ENCODE measurements at regions not wholly inside any gene's neighbourhood (a gene's known extent, or its start where the extent isn't known, plus 50 kb on each side); places are given as distances from the start of the nearest gene placed in this dataset.

- H3K4me3 ChIP-seq (ENCODE audit: low read depth in 1 of 2, low read length in 2 of 2), result no peak overlapping the region
- no peaks in the 10 kb centered on the region for H3K27me3 ChIP-seq (ENCODE audit: low read depth, low read length)
- no peaks in the 10 kb centered on the region for H3K36me3 ChIP-seq (ENCODE audit: control insufficient read depth in 1 of 2, insufficient read depth in 2 of 2, low read length in 2 of 2)
- H3K27ac ChIP-seq (ENCODE audit: low read length), result no peak overlapping the region
- H3K9me3 ChIP-seq (ENCODE audit: control insufficient read depth in 1 of 2, low read length in 2 of 2), result no peaks in the 10 kb centered on the region
- no peaks in the 10 kb centered on the region for H3K4me1 ChIP-seq (ENCODE audit: control insufficient read depth in 1 of 2, insufficient read depth in 2 of 2, low read length in 2 of 2)
Observed at GRCh38 chr5:92761585-92761984, 819.4 kb downstream of the NR2F1-AS1 start.

- no peaks in the 10 kb centered on the region for H3K27me3 ChIP-seq (ENCODE audit: low read depth, low read length)
- H3K36me3 ChIP-seq (ENCODE audit: control insufficient read depth in 1 of 2, insufficient read depth in 2 of 2, low read length in 2 of 2), result no peaks in the 10 kb centered on the region
- H3K27ac ChIP-seq (ENCODE audit: low read length), result no peak overlapping the region
- no peaks in the 10 kb centered on the region for H3K9me3 ChIP-seq (ENCODE audit: control insufficient read depth in 1 of 2, low read length in 2 of 2)
- no peaks in the 10 kb centered on the region for H3K4me1 ChIP-seq (ENCODE audit: control insufficient read depth in 1 of 2, insufficient read depth in 2 of 2, low read length in 2 of 2)
- no peak overlapping the region for H3K4me3 ChIP-seq (ENCODE audit: low read depth in 1 of 2, low read length in 2 of 2)
Observed at GRCh38 chr5:92760550-92760949, 820.5 kb downstream of the NR2F1-AS1 start.

- H3K27me3 ChIP-seq (ENCODE audit: low read depth, low read length), result no peaks in the 10 kb centered on the region
- H3K9me3 ChIP-seq (ENCODE audit: control insufficient read depth in 1 of 2, low read length in 2 of 2), result no peaks in the 10 kb centered on the region
- H3K36me3 ChIP-seq (ENCODE audit: control insufficient read depth in 1 of 2, insufficient read depth in 2 of 2, low read length in 2 of 2), result no peaks in the 10 kb centered on the region
- H3K4me3 ChIP-seq (ENCODE audit: low read depth in 1 of 2, low read length in 2 of 2), result no peak overlapping the region
- H3K4me1 ChIP-seq (ENCODE audit: control insufficient read depth in 1 of 2, insufficient read depth in 2 of 2, low read length in 2 of 2), result no peaks in the 10 kb centered on the region
- H3K27ac ChIP-seq (ENCODE audit: low read length), result no peak overlapping the region
Observed at GRCh38 chr5:92758552-92758951, 822.5 kb downstream of the NR2F1-AS1 start.

- no peaks in the 10 kb centered on the region for H3K9me3 ChIP-seq (ENCODE audit: control insufficient read depth in 1 of 2, low read length in 2 of 2)
- no peaks in the 10 kb centered on the region for H3K36me3 ChIP-seq (ENCODE audit: control insufficient read depth in 1 of 2, insufficient read depth in 2 of 2, low read length in 2 of 2)
- H3K27me3 ChIP-seq (ENCODE audit: low read depth, low read length), result no peaks in the 10 kb centered on the region
- H3K4me1 ChIP-seq (ENCODE audit: control insufficient read depth in 1 of 2, insufficient read depth in 2 of 2, low read length in 2 of 2), result no peaks in the 10 kb centered on the region
- no peak overlapping the region for H3K4me3 ChIP-seq (ENCODE audit: low read depth in 1 of 2, low read length in 2 of 2)
- no peak overlapping the region for H3K27ac ChIP-seq (ENCODE audit: low read length)
Observed at GRCh38 chr5:92749943-92750342, 831.1 kb downstream of the NR2F1-AS1 start.

GRCh38 chr5:92748072-92748676, 832.8 kb downstream of the NR2F1-AS1 start:
- no peaks in the 10 kb centered on the region for H3K36me3 ChIP-seq (ENCODE audit: control insufficient read depth in 1 of 2, insufficient read depth in 2 of 2, low read length in 2 of 2)
- H3K27ac ChIP-seq (ENCODE audit: low read length), result no peak overlapping the region
- H3K9me3 ChIP-seq (ENCODE audit: control insufficient read depth in 1 of 2, low read length in 2 of 2), result no peaks in the 10 kb centered on the region
- H3K27me3 ChIP-seq (ENCODE audit: low read depth, low read length), result no peaks in the 10 kb centered on the region
- H3K4me1 ChIP-seq (ENCODE audit: control insufficient read depth in 1 of 2, insufficient read depth in 2 of 2, low read length in 2 of 2), result no peaks in the 10 kb centered on the region
- H3K4me3 ChIP-seq (ENCODE audit: low read depth in 1 of 2, low read length in 2 of 2), result no peak overlapping the region

GRCh38 chr5:92741906-92742305, 839.1 kb downstream of the NR2F1-AS1 start:
- Histone ChIP-seq H3K36me3 (ENCODE audit: control insufficient read depth in 1 of 2, insufficient read depth in 2 of 2, low read length in 2 of 2) (no peaks in the 10 kb centered on the region), H3K4me1 (ENCODE audit: control insufficient read depth in 1 of 2, insufficient read depth in 2 of 2, low read length in 2 of 2) (no peaks in the 10 kb centered on the region), H3K9me3 (ENCODE audit: control insufficient read depth in 1 of 2, low read length in 2 of 2) (no peaks in the 10 kb centered on the region), H3K4me3 (ENCODE audit: low read depth in 1 of 2, low read length in 2 of 2) (no peak overlapping the region), H3K27me3 (ENCODE audit: low read depth, low read length) (no peaks in the 10 kb centered on the region), H3K27ac (ENCODE audit: low read length) (no peak overlapping the region)

GRCh38 chr5:92734211-92734940, 846.6 kb downstream of the NR2F1-AS1 start:
- Histone ChIP-seq H3K4me1 (ENCODE audit: control insufficient read depth in 1 of 2, insufficient read depth in 2 of 2, low read length in 2 of 2) (no peaks in the 10 kb centered on the region), H3K27ac (ENCODE audit: low read length) (no peak overlapping the region), H3K9me3 (ENCODE audit: control insufficient read depth in 1 of 2, low read length in 2 of 2) (peaks cover 0 to 3% of the 10 kb centered on the region in 2 donors), H3K4me3 (ENCODE audit: low read depth in 1 of 2, low read length in 2 of 2) (no peak overlapping the region), H3K27me3 (ENCODE audit: low read depth, low read length) (no peaks in the 10 kb centered on the region), H3K36me3 (ENCODE audit: control insufficient read depth in 1 of 2, insufficient read depth in 2 of 2, low read length in 2 of 2) (no peaks in the 10 kb centered on the region)

- Histone ChIP-seq H3K4me1 (ENCODE audit: control insufficient read depth in 1 of 2, insufficient read depth in 2 of 2, low read length in 2 of 2) (no peaks in the 10 kb centered on the region), H3K36me3 (ENCODE audit: control insufficient read depth in 1 of 2, insufficient read depth in 2 of 2, low read length in 2 of 2) (no peaks in the 10 kb centered on the region), H3K27ac (ENCODE audit: low read length) (no peak overlapping the region), H3K4me3 (ENCODE audit: low read depth in 1 of 2, low read length in 2 of 2) (no peak overlapping the region), H3K9me3 (ENCODE audit: control insufficient read depth in 1 of 2, low read length in 2 of 2) (no peaks in the 10 kb centered on the region), H3K27me3 (ENCODE audit: low read depth, low read length) (no peaks in the 10 kb centered on the region)
Observed at GRCh38 chr5:92730486-92730885, 850.5 kb downstream of the NR2F1-AS1 start.

- Histone ChIP-seq H3K4me1 (ENCODE audit: control insufficient read depth in 1 of 2, insufficient read depth in 2 of 2, low read length in 2 of 2) (no peaks in the 10 kb centered on the region), H3K27me3 (ENCODE audit: low read depth, low read length) (no peaks in the 10 kb centered on the region)
Observed at GRCh38 chr5:92729088-92729487, 851.9 kb downstream of the NR2F1-AS1 start.

GRCh38 chr5:92715946-92716520, 865.0 kb downstream of the NR2F1-AS1 start:
- Histone ChIP-seq H3K4me3 (ENCODE audit: low read depth in 1 of 2, low read length in 2 of 2) (no peak overlapping the region), H3K4me1 (ENCODE audit: control insufficient read depth in 1 of 2, insufficient read depth in 2 of 2, low read length in 2 of 2) (no peaks in the 10 kb centered on the region), H3K9me3 (ENCODE audit: control insufficient read depth in 1 of 2, low read length in 2 of 2) (no peaks in the 10 kb centered on the region), H3K27ac (ENCODE audit: low read length) (no peak overlapping the region), H3K36me3 (ENCODE audit: control insufficient read depth in 1 of 2, insufficient read depth in 2 of 2, low read length in 2 of 2) (no peaks in the 10 kb centered on the region), H3K27me3 (ENCODE audit: low read depth, low read length) (no peaks in the 10 kb centered on the region)

More at GRCh38 chr5:92729088-92729487, 851.9 kb downstream of the NR2F1-AS1 start:
- H3K9me3 ChIP-seq (ENCODE audit: control insufficient read depth in 1 of 2, low read length in 2 of 2), result no peaks in the 10 kb centered on the region
- no peaks in the 10 kb centered on the region for H3K36me3 ChIP-seq (ENCODE audit: control insufficient read depth in 1 of 2, insufficient read depth in 2 of 2, low read length in 2 of 2)
- H3K27ac ChIP-seq (ENCODE audit: low read length), result no peak overlapping the region
- H3K4me3 ChIP-seq (ENCODE audit: low read depth in 1 of 2, low read length in 2 of 2), result no peak overlapping the region

- H3K27me3 ChIP-seq (ENCODE audit: low read depth, low read length), result no peaks in the 10 kb centered on the region
- no peaks in the 10 kb centered on the region for H3K9me3 ChIP-seq (ENCODE audit: control insufficient read depth in 1 of 2, low read length in 2 of 2)
- H3K4me1 ChIP-seq (ENCODE audit: control insufficient read depth in 1 of 2, insufficient read depth in 2 of 2, low read length in 2 of 2), result no peaks in the 10 kb centered on the region
- no peak overlapping the region for H3K4me3 ChIP-seq (ENCODE audit: low read depth in 1 of 2, low read length in 2 of 2)
- H3K27ac ChIP-seq (ENCODE audit: low read length), result no peak overlapping the region
- no peaks in the 10 kb centered on the region for H3K36me3 ChIP-seq (ENCODE audit: control insufficient read depth in 1 of 2, insufficient read depth in 2 of 2, low read length in 2 of 2)
Observed at GRCh38 chr5:92713826-92714225, 867.2 kb downstream of the NR2F1-AS1 start.
